MCF 10A (cell line): ENCODE measurements at regions not wholly inside any gene's neighbourhood (a gene's known extent, or its start where the extent isn't known, plus 50 kb on each side); places are given as distances from the start of the nearest gene placed in this dataset.

ENCODE experiments used
- BruUV-seq: library from RNA; stranded (reverse); fragments of 400-500 nt; replicated peaks from 2 replicates; lab custom pipeline; 2021; lab: Mats Ljungman, UMichigan
- CTCF ChIA-PET: fragments of 300-600 bp; sonication (Branson Sonifier 250); formaldehyde crosslinking; extraction: SDS; loops from one replicate; lab custom pipeline; 2021; ENCODE audit warnings: antibody characterized with exemption, inconsistent platforms; lab: Yijun Ruan, JAX
- POLR2A ChIA-PET: fragments of 300-600, 350-650 bp; sonication (Branson Sonifier 250); formaldehyde crosslinking; extraction: SDS; loops from one replicate; lab custom pipeline; 2020; ENCODE audit warnings: antibody characterized with exemption, inconsistent platforms; lab: Yijun Ruan, JAX
- DNase-seq: peaks from one replicate; pipeline ENCODE4 v3.0.0-alpha.2; 2018; ENCODE audit not compliant: unreplicated experiment
- H3K27ac Mint-ChIP-seq: one replicate; pipeline ENCODE4 v1.8.0; 2022; ENCODE audit warnings: mild to moderate bottlenecking, low read depth, mixed read lengths; ENCODE audit not compliant: unreplicated experiment
- H3K27me3 Mint-ChIP-seq: one replicate; pipeline ENCODE4 v1.8.0; 2022; ENCODE audit warnings: mixed read lengths; ENCODE audit not compliant: insufficient read depth, unreplicated experiment
- H3K36me3 Mint-ChIP-seq: one replicate; pipeline ENCODE4 v1.8.0; 2022; ENCODE audit warnings: mild to moderate bottlenecking, moderate library complexity, mixed read lengths; ENCODE audit not compliant: insufficient read depth, unreplicated experiment
- H3K4me1 Mint-ChIP-seq: one replicate; pipeline ENCODE4 v1.8.0; 2022; ENCODE audit warnings: mixed read lengths; ENCODE audit not compliant: insufficient read depth, unreplicated experiment
- H3K4me3 Mint-ChIP-seq: one replicate; pipeline ENCODE4 v1.8.0; 2022; ENCODE audit warnings: mild to moderate bottlenecking, moderate library complexity, mixed read lengths; ENCODE audit not compliant: unreplicated experiment
- H3K9me3 Mint-ChIP-seq: one replicate; pipeline ENCODE4 v1.8.0; 2022; ENCODE audit warnings: mixed read lengths; ENCODE audit not compliant: unreplicated experiment
- intact Hi-C: fragments of 100-400 bp; cut with micrococcal nuclease; formaldehyde crosslinking; loops from 2 replicates; pipeline ENCODE4 v1.14.1; 2022
- TF ChIP-seq, protein P1 (sequence below): fragments of 200-600 bp; IDR thresholded peaks from one replicate; pipeline ENCODE4 v1.8.0; 2022; ENCODE audit warnings: antibody characterized with exemption, mild to moderate bottlenecking; ENCODE audit not compliant: unreplicated experiment

DNA sequence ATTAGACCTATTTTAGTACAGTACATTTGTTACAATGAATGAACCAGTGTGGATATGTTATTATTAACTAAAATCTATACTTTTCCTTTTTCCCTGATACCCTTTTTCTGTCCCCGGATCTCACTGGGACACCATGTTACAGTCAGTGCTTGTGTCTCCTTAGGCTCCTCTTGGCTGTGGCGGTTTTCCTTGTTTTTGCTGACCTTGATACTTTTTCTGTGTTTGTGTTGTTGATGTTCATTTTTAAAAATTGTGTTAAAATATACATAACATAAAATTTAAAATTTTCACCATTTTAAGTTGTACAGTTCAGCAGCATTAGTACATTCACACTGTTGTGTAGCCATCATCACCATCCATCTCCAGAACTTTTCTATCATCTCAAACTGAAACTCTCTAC, 54.2 kb upstream of the OSBPL3 start:
- CTCF ChIA-PET: interaction anchor here (0.6 to 1.0 kb wide), 2 partner anchors 52 to 223 kb away, joined by 3 to 5 read pairs; no protein-coding TSS in a partner anchor
- Mint-ChIP-seq H3K36me3 (peaks cover 6% of the 10 kb centered on the region), H3K27me3 (no peaks in the 10 kb centered on the region), H3K9me3 (peaks cover 12% of the 10 kb centered on the region), H3K4me3 (no peak overlapping the region), H3K4me1 (peaks cover 8% of the 10 kb centered on the region), H3K27ac (no peak overlapping the region)
- intact Hi-C loops: no loop called here
- DNase-seq: no peak
- BruUV-seq: no TSS peak
- POLR2A ChIA-PET: no interaction called here
- TF ChIP-seq, protein P1, sequence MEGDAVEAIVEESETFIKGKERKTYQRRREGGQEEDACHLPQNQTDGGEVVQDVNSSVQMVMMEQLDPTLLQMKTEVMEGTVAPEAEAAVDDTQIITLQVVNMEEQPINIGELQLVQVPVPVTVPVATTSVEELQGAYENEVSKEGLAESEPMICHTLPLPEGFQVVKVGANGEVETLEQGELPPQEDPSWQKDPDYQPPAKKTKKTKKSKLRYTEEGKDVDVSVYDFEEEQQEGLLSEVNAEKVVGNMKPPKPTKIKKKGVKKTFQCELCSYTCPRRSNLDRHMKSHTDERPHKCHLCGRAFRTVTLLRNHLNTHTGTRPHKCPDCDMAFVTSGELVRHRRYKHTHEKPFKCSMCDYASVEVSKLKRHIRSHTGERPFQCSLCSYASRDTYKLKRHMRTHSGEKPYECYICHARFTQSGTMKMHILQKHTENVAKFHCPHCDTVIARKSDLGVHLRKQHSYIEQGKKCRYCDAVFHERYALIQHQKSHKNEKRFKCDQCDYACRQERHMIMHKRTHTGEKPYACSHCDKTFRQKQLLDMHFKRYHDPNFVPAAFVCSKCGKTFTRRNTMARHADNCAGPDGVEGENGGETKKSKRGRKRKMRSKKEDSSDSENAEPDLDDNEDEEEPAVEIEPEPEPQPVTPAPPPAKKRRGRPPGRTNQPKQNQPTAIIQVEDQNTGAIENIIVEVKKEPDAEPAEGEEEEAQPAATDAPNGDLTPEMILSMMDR: no peak

DNA sequence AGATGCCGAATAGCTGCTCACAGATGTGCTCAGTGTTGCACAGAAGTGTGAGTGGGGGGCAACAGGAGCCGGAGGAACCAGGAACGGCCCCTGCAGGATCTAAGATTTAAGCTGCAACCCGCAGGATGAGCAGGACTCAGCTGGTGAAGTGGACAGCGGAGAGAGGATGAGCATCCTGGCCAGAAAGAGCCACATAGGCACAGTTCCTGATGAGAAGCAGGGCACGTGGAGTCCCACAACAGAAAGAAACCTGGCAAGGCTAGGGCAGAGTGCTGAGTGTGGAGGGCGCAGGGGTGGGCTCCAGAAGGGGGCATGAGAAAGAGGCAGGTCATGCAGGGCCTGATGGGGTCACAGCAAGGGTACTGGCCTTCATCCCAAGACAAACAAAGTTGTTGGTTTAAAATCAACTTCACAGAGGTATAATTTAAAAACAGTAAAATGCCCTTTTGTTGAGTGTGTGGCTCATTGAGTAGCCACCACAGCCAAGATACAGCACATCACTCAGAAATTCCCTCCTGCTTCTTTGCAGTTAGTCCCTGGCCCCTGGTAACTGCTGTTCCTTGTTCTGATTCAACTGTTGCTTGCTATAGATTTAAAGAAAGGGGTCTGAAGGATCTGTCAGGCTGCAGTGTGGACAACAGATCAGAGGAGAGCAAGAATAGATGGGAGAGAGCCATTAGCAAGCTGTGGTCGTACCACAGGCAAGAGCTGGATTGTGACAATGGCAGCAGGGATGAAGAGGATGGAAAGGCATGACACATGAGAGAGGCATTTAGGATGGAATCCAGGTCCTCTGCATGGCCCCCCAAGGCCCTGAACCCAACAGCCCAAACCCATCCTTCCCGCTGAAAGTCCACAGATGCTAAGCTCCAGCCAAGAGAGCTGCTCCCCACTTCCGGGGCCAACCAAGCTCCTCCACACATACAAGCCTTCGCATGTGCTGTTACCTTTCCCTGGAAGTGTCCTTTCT, 53.1 kb upstream of the OSBPL3 start:
- CTCF ChIA-PET: interaction anchor here (0.6 to 1.0 kb wide), 3 partner anchors 22 to 221 kb away, joined by 3 to 5 read pairs (median 4); no protein-coding TSS in a partner anchor

DNA sequence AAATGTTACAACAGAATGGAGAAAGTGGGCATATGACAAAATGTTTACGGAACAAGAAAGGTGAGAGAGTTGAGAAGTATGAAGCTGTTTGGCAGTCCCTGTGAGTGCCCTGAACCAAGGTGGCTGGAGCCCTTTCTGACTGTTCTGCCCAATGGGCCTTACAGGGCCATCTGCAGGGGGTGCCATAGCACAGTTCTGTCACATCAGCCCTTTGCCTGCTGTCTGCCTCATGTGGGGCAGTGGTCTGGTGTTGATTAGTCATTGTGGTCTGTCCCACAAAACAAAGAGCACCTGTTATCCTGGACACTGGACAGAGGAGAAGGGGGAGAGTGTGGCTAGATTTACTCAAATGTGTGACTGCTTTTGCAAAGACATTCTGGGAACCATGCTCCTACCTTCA, 51.5 kb upstream of the OSBPL3 start:
- H3K4me1 Mint-ChIP-seq: peaks cover 18% of the 10 kb centered on the region
- CTCF ChIA-PET: interaction anchor here (1.0 to 1.6 kb wide), 2 partner anchors 49 to 219 kb away, joined by 4 to 7 read pairs; no protein-coding TSS in a partner anchor

More for the DNA sequence above, 53.1 kb upstream of the OSBPL3 start:
- Mint-ChIP-seq H3K27ac (no peak overlapping the region), H3K36me3 (peaks cover 7% of the 10 kb centered on the region), H3K4me1 (peaks cover 18% of the 10 kb centered on the region), H3K9me3 (peaks cover 12% of the 10 kb centered on the region), H3K27me3 (no peaks in the 10 kb centered on the region), H3K4me3 (no peak overlapping the region)
- DNase-seq: no peak
- BruUV-seq: no TSS peak
- intact Hi-C loops: no loop called here
- POLR2A ChIA-PET: interaction anchor here (0.9 kb wide), 1 partner anchor 16 kb away, joined by 3 read pairs; no protein-coding TSS in a partner anchor
- TF ChIP-seq, protein P1: no peak

More for the DNA sequence above, 51.5 kb upstream of the OSBPL3 start:
- Mint-ChIP-seq H3K27ac (no peak overlapping the region), H3K36me3 (peaks cover 7% of the 10 kb centered on the region), H3K9me3 (peaks cover 8% of the 10 kb centered on the region), H3K4me3 (no peak overlapping the region), H3K27me3 (no peaks in the 10 kb centered on the region)
- no TSS peak for BruUV-seq
- DNase-seq: no peak
- intact Hi-C loops: no loop called here
- TF ChIP-seq, protein P1: no peak
- POLR2A ChIA-PET: interaction anchor here (0.7 to 4.5 kb wide), 2 partner anchors 33 to 51 kb away, joined by 3 to 39 read pairs; partner anchors contain the start of gene OSBPL3
